Activated naive CD4-positive, alpha-beta T cell treated with Interleukin-2 at 50 U/mL for 16 hours (primary cell): ENCODE measurements at regions not wholly inside any gene's neighbourhood (a gene's known extent, or its start where the extent isn't known, plus 50 kb on each side); places are given as distances from the start of the nearest gene placed in this dataset.
"Not testable (repeated sequence)": the region's sequence is repeated elsewhere in the genome, so short reads cannot be mapped to it uniquely, and the experiment has no call there.

Experiments
- DNase-seq: peaks from one replicate; pipeline ENCODE4 v3.0.0-alpha.2; 2020

DNA sequence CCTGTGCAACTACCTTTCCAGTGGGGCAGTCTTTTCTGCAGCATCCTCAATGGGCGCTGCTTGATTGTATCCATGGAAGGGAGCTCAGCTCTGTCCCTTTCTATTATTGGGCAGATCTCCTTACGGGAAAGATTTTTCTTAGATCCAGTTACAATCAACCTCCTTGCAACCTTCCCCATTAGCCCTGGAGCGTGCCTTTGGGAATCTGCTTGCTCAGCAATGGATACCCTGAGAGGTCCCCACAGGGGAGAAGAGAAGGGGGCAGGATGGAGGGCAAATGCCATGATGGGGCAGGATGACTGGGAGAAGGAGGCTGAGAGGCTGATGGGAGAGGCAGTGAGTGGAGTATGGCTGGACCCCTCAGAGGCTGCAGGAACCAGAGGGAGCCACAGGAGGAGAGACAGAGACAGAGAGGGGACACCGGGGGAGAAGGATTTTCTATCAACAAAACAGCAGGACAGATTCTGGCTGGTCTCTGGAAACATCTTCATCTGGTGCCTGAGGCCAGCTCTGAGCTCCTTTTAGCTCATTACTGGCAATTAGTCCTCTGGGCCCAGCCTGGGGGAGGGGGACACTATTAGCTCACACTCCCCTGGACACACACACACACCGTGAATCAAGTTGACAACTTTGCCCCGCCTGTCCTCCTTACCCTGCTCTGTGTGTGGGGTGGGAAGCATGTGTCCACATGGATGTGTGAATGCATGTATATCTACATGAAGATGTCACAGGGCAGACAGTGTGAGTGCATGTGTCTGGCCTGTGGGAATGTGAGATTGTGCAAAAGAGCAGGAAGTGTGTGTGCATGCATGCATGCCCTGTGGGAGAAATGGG is 80.8 kb upstream of the PAX2 start:
- no peak for DNase-seq

- DNase-seq: not testable (repeated sequence)
Observed at GRCh38 chr10:100666634-100667033, 78.7 kb upstream of the PAX2 start.

- DNase-seq: no peak
Observed at GRCh38 chr10:100669616-100670015, 75.8 kb upstream of the PAX2 start.

- DNase-seq: no peak
Observed at GRCh38 chr10:100670368-100670767, 75.0 kb upstream of the PAX2 start.

GRCh38 chr10:100670828-100671479 is 74.4 kb upstream of the PAX2 start:
- peak; percentile 71 for DNase-seq

DNA sequence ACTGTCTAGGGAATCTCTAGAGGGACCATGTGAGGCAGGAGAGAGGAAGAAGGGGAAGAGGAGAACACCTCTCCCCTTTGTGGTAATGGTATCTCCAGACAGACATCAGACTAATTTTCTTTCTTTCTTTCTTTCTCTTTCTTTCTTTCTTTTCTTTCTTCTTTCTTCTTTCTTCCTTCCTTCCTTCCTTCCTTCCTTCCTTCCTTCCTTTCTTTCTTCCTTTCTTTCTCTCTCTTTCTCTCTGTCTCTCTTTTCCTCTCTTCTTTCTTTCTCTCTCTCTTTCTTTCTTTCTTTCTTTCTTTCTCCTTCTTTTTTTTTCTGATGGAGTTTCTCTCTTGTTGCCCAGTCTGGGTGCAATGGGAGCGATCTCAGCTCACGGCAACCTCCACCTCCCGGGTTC is 73.2 kb upstream of the PAX2 start:
- DNase-seq: no peak

GRCh38 chr10:100677290-100677945 is 68.0 kb upstream of the PAX2 start:
- DNase-seq: no peak

GRCh38 chr10:100679327-100679726 is 66.1 kb upstream of the PAX2 start:
- no peak for DNase-seq

- no peak for DNase-seq
Observed at GRCh38 chr10:100683004-100683403, 62.4 kb upstream of the PAX2 start.

- DNase-seq: no peak
Observed at GRCh38 chr10:100683545-100684300, 61.7 kb upstream of the PAX2 start.

DNA sequence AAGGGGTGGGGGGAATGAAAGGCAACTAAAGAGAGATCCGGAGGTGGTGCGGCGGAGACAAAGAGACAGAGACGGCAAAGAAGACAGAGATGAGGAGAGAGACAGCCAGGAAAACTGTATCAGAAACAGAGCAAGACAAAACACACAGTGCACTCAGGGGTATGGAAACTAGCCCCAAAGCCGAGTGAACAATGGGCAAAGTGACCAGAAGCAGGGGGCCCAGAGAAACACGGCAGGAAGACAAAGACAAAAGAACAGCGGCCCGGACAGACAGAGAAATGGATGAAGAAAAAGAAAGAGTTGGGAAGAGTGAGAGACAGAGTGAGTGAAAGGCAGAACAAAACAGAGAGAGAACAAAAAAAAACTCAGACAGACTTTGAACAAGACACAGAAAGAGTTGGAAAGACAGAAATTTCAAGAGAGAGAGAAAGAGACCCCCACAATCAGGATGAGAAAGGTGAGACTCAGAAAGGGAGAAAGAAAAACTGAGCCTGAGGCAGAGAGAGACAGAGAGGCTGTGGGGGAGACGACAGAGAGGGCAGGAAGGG is 60.6 kb upstream of the PAX2 start:
- DNase-seq: no peak

- no peak for DNase-seq
Observed at GRCh38 chr10:100685331-100685730, 60.1 kb upstream of the PAX2 start.

GRCh38 chr10:100687143-100688003 is 58.0 kb upstream of the PAX2 start:
- no peak for DNase-seq

DNA sequence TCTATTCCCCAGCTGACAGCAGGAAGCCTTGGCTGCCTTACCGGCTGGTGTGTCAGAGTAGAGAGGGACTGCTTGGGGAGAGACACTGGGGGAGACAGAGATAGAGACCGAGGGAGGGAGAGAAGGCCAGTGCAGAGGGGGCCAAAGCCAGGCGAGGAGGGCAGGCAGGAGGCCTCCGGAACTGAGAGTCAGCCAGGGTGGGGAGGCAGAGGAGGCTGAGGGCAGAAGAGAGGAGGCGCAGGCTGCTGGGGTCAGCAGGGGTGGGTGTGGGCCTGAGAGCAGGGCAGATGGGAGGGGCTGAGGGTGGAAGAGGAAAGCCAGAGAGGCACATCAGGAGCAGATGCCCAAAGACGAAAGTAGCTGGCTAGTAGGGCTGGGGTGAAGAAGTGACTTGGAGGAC is 57.2 kb upstream of the PAX2 start:
- no peak for DNase-seq

DNA sequence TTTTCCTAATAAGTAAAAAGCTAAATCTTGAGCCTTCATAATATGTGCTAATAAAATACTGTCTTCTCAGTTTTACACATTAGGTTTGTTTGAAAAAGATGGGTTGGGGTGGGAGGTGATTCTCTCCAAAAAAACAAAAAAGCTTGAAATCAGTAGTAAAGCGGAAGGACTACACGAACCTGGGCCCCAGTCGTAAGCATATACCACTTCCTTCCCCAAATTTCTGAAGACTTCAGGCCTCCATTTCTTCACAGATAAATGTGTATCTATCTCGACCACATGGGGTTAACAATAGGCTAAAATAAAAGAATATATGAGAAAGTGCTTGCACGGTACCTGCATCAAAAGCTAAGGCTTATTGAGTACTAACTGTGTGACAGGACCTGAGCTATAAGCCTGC is 51.6 kb upstream of the PAX2 start:
- DNase-seq: no peak
